OCI-LY3 (cell line): ENCODE measurements at regions not wholly inside any gene's neighbourhood (a gene's known extent, or its start where the extent isn't known, plus 50 kb on each side); places are given as distances from the start of the nearest gene placed in this dataset.

Source experiments
- H2AFZ ChIP-seq: fragments of 200-600, 300-600 bp; shearing (Covaris generic); 2 replicates; pipeline ENCODE4 v1.6.0; 2014; ENCODE audit warnings: antibody characterized with exemption, low read depth, low read length
- H3K27ac ChIP-seq: fragments of 200-600, 300-600 bp; sonication (generic); 2 replicates; pipeline ENCODE4 v1.5.1; 2014; ENCODE audit warnings: mild to moderate bottlenecking, low read length, moderate library complexity, mixed read lengths
- H3K27me3 ChIP-seq: fragments of 200-600, 300-600 bp; sonication (generic); 2 replicates; pipeline ENCODE4 v1.6.1; 2014; ENCODE audit warnings: low read depth, low read length, mixed read lengths
- H3K36me3 ChIP-seq: fragments of 200-600, 300-600 bp; sonication (generic); replicated peaks from 2 replicates; pipeline ENCODE3; 2014; ENCODE audit warnings: low read depth, low read length, mixed read lengths
- H3K4me1 ChIP-seq: fragments of 300-600, 200-600 bp; sonication (generic); 2 replicates; pipeline ENCODE4 v1.6.1; 2014; ENCODE audit warnings: low read length, mixed read lengths
- H3K4me2 ChIP-seq: fragments of 200-600, 300-600 bp; sonication (generic); 2 replicates; pipeline ENCODE4 v1.6.1; 2014; ENCODE audit warnings: low read length, mixed read lengths
- H3K4me3 ChIP-seq: fragments of 300-600, 200-600 bp; sonication (generic); 2 replicates; pipeline ENCODE4 v1.5.1; 2014; ENCODE audit warnings: antibody characterized with exemption, mild to moderate bottlenecking, low read length, moderate library complexity
- H3K79me2 ChIP-seq: fragments of 300-600, 200-600 bp; shearing (Covaris generic); 2 replicates; pipeline ENCODE4 v1.6.1; 2014; ENCODE audit warnings: mild to moderate bottlenecking, low read length, mixed read lengths
- H3K9ac ChIP-seq: fragments of 300-600, 200-600 bp; shearing (Covaris generic); 2 replicates; pipeline ENCODE4 v1.6.0; 2014; ENCODE audit warnings: mild to moderate bottlenecking, low read length, moderate library complexity
- H3K9me3 ChIP-seq: fragments of 200-600, 300-600 bp; shearing (Covaris generic); 2 replicates; pipeline ENCODE4 v1.6.1; 2014; ENCODE audit warnings: low read length, mixed read lengths; ENCODE audit not compliant: insufficient read depth
- H4K20me1 ChIP-seq: fragments of 200-600, 300-600 bp; sonication (generic); 2 replicates; pipeline ENCODE4 v1.6.1; 2016; ENCODE audit warnings: low read length, mixed read lengths; ENCODE audit not compliant: insufficient read depth
- CTCF ChIP-seq: fragments of 200-600, 300-600 bp; sonication (generic); IDR thresholded peaks from 2 replicates; pipeline ENCODE4 v1.5.1; 2014; ENCODE audit warnings: antibody characterized with exemption, low read length, low read depth
- EZH2phosphoT487 ChIP-seq: fragments of 200-600 bp; shearing (Covaris generic); IDR thresholded peaks from 2 replicates; pipeline ENCODE4 v1.6.1; 2018; ENCODE audit warnings: antibody characterized with exemption, mixed run types, low read depth

GRCh38 chr16:17850581-17851250 is 380.0 kb upstream of the XYLT1 start:
- no peak overlapping the region for H3K27ac ChIP-seq

GRCh38 chr16:17847234-17847795 is 376.6 kb upstream of the XYLT1 start:
- no peak overlapping the region for H2AFZ ChIP-seq
- H3K27me3 ChIP-seq = no peaks in the 10 kb centered on the region
- no peak overlapping the region for H3K9ac ChIP-seq
- H3K79me2 ChIP-seq = no peaks in the 10 kb centered on the region
- no peaks in the 10 kb centered on the region for H4K20me1 ChIP-seq
- H3K4me3 ChIP-seq = no peak overlapping the region
- no peak overlapping the region for H3K4me2 ChIP-seq
- H3K4me1 ChIP-seq = no peaks in the 10 kb centered on the region
- TF ChIP-seq CTCF (no peak), EZH2phosphoT487 (no peak)
- no peak overlapping the region for H3K27ac ChIP-seq
- no peaks in the 10 kb centered on the region for H3K9me3 ChIP-seq
- H3K36me3 ChIP-seq = no peaks in the 10 kb centered on the region

More at GRCh38 chr16:17850581-17851250, 380.0 kb upstream of the XYLT1 start:
- H3K79me2 ChIP-seq = no peaks in the 10 kb centered on the region
- no peak overlapping the region for H2AFZ ChIP-seq
- no peak overlapping the region for H3K9ac ChIP-seq
- no peak overlapping the region for H3K4me2 ChIP-seq
- H3K9me3 ChIP-seq = no peaks in the 10 kb centered on the region
- no peaks in the 10 kb centered on the region for H3K36me3 ChIP-seq
- no peaks in the 10 kb centered on the region for H4K20me1 ChIP-seq
- no peaks in the 10 kb centered on the region for H3K4me1 ChIP-seq
- H3K4me3 ChIP-seq = no peak overlapping the region
- TF ChIP-seq EZH2phosphoT487 (no peak), CTCF (no peak)
- H3K27me3 ChIP-seq = no peaks in the 10 kb centered on the region

GRCh38 chr16:17846030-17846429 is 375.3 kb upstream of the XYLT1 start:
- H3K9ac ChIP-seq = no peak overlapping the region
- no peak overlapping the region for H3K27ac ChIP-seq
- TF ChIP-seq CTCF (no peak), EZH2phosphoT487 (no peak)
- no peaks in the 10 kb centered on the region for H3K4me1 ChIP-seq
- H4K20me1 ChIP-seq = no peaks in the 10 kb centered on the region
- no peaks in the 10 kb centered on the region for H3K36me3 ChIP-seq
- no peaks in the 10 kb centered on the region for H3K9me3 ChIP-seq
- H2AFZ ChIP-seq = no peak overlapping the region
- H3K27me3 ChIP-seq = no peaks in the 10 kb centered on the region
- H3K4me2 ChIP-seq = no peak overlapping the region
- H3K4me3 ChIP-seq = no peak overlapping the region
- no peaks in the 10 kb centered on the region for H3K79me2 ChIP-seq

GRCh38 chr16:17845031-17845430 is 374.3 kb upstream of the XYLT1 start:
- Histone ChIP-seq H3K9ac (no peak overlapping the region), H3K4me3 (no peak overlapping the region), H3K27ac (no peak overlapping the region), H3K36me3 (no peaks in the 10 kb centered on the region), H4K20me1 (no peaks in the 10 kb centered on the region), H3K4me2 (no peak overlapping the region), H2AFZ (no peak overlapping the region), H3K79me2 (no peaks in the 10 kb centered on the region), H3K9me3 (no peaks in the 10 kb centered on the region), H3K27me3 (no peaks in the 10 kb centered on the region), H3K4me1 (no peaks in the 10 kb centered on the region)
- TF ChIP-seq CTCF (no peak), EZH2phosphoT487 (no peak)
